ENCODE measurements at regions not wholly inside any gene's neighbourhood (a gene's known extent, or its start where the extent isn't known, plus 50 kb on each side); places are given as distances from the start of the nearest gene placed in this dataset.
A peak's percentile ranks its signal among the peaks of the same experiment; 100 is the strongest.
"Not testable (repeated sequence)": the region's sequence is repeated elsewhere in the genome, so short reads cannot be mapped to it uniquely, and the experiment has no call there.

GRCh38 chr5:40354171-40354570 lies 325.5 kb upstream of the PTGER4 start:
- no peak overlapping the region for H3K4me3 ChIP-seq (ENCODE audit: low read depth, low read length)
- DNase-seq (ENCODE audit: low read depth, low spot score): no peak
- in situ Hi-C loops (cut with HindIII; ENCODE audit: low sequenced_read_pairs): no loop called here
- TF ChIP-seq CTCF (IDR thresholded peaks at IDR 0.05; ENCODE audit: low read depth, low read length): no peak

- TF ChIP-seq CTCF (IDR thresholded peaks at IDR 0.05; ENCODE audit: low read depth, low read length): no peak
- no peak overlapping the region for H3K4me3 ChIP-seq (ENCODE audit: low read depth, low read length)
- DNase-seq (ENCODE audit: low read depth, low spot score): no peak
- in situ Hi-C loops (cut with HindIII; ENCODE audit: low sequenced_read_pairs): no loop called here
Observed at GRCh38 chr5:40353442-40353841, 326.3 kb upstream of the PTGER4 start.

GRCh38 chr5:40347981-40348725 lies 331.6 kb upstream of the PTGER4 start:
- in situ Hi-C loops (cut with HindIII; ENCODE audit: low sequenced_read_pairs): no loop called here
- H3K4me3 ChIP-seq (ENCODE audit: low read depth, low read length): no peak overlapping the region
- no peak for DNase-seq (ENCODE audit: low read depth, low spot score)
- TF ChIP-seq CTCF (IDR thresholded peaks at IDR 0.05; ENCODE audit: low read depth, low read length): no peak

- no peak for TF ChIP-seq CTCF (IDR thresholded peaks at IDR 0.05; ENCODE audit: low read depth, low read length)
- DNase-seq (ENCODE audit: low read depth, low spot score): no peak
- H3K4me3 ChIP-seq (ENCODE audit: low read depth, low read length): no peak overlapping the region
- in situ Hi-C loops (cut with HindIII; ENCODE audit: low sequenced_read_pairs): no loop called here
Observed at GRCh38 chr5:40346901-40347300, 332.8 kb upstream of the PTGER4 start.

GRCh38 chr5:40338434-40338833 lies 341.3 kb upstream of the PTGER4 start:
- in situ Hi-C loops (cut with HindIII; ENCODE audit: low sequenced_read_pairs); H3K4me3 ChIP-seq (ENCODE audit: low read depth, low read length); DNase-seq (ENCODE audit: low read depth, low spot score): not testable (repeated sequence)

- in situ Hi-C loops (cut with HindIII; ENCODE audit: low sequenced_read_pairs): no loop called here
- no peak overlapping the region for H3K4me3 ChIP-seq (ENCODE audit: low read depth, low read length)
- TF ChIP-seq CTCF (IDR thresholded peaks at IDR 0.05; ENCODE audit: low read depth, low read length): no peak
- DNase-seq (ENCODE audit: low read depth, low spot score): no peak
Observed at GRCh38 chr5:40334242-40334635, 345.5 kb upstream of the PTGER4 start.

- in situ Hi-C loops (cut with HindIII; ENCODE audit: low sequenced_read_pairs): no loop called here
- peak; percentile 63 for DNase-seq (ENCODE audit: low read depth, low spot score)
- no peak for TF ChIP-seq CTCF (IDR thresholded peaks at IDR 0.05; ENCODE audit: low read depth, low read length)
- no peak overlapping the region for H3K4me3 ChIP-seq (ENCODE audit: low read depth, low read length)
Observed at GRCh38 chr5:40333459-40334241, 346.1 kb upstream of the PTGER4 start.
